Caco-2 (cell line): ENCODE measurements at regions not wholly inside any gene's neighbourhood (a gene's known extent, or its start where the extent isn't known, plus 50 kb on each side); places are given as distances from the start of the nearest gene placed in this dataset.

Experiments
- BruUV-seq: library from RNA; stranded (reverse); fragments of 400-500 nt; replicated peaks from 2 replicates; lab custom pipeline; 2021; lab: Mats Ljungman, UMichigan
- CTCF ChIA-PET: fragments of 300-600 bp; sonication (Branson Sonifier 250); formaldehyde crosslinking; loops from one replicate; lab custom pipeline; 2022; ENCODE audit warnings: antibody characterized with exemption; lab: Charles Lee
- POLR2A ChIA-PET: fragments of 300-600 bp; sonication (Branson Sonifier 250); formaldehyde crosslinking; loops from one replicate; lab custom pipeline; 2022; ENCODE audit warnings: antibody characterized with exemption; lab: Charles Lee
- DNase-seq, 2 experiments: peaks; one replicate each; pipeline versions ENCODE4 v3.0.0 to v3.0.0-alpha.2; 2020 to 2022
- H3K27me3 ChIP-seq: replicated peaks from 2 replicates; pipeline ENCODE4 v1.6.0; 2011; ENCODE audit warnings: low read length; ENCODE audit not compliant: control insufficient read depth, insufficient read depth
- H3K36me3 ChIP-seq: 2 replicates; pipeline ENCODE4 v1.5.1; 2011; ENCODE audit warnings: low read length; ENCODE audit not compliant: control insufficient read depth, insufficient read depth
- H3K4me1 ChIP-seq: fragments of 250-450 bp; sonication (Bioruptor Pico); 2 replicates; pipeline ENCODE4 v1.5.1; 2020; ENCODE audit warnings: mild to moderate bottlenecking
- H3K4me3 ChIP-seq: 2 replicates; pipeline ENCODE4 v1.5.1; 2011; ENCODE audit warnings: low read depth, mild to moderate bottlenecking, control low read depth, low read length
- H3K9me3 ChIP-seq: fragments of 250-450 bp; sonication (Bioruptor Pico); 2 replicates; pipeline ENCODE4 v1.5.1; 2020; ENCODE audit warnings: mild to moderate bottlenecking, moderate library complexity
- H3K27ac Mint-ChIP-seq: one replicate; pipeline ENCODE4 v1.8.0; 2022; ENCODE audit warnings: mixed read lengths; ENCODE audit not compliant: unreplicated experiment
- H3K27me3 Mint-ChIP-seq: one replicate; pipeline ENCODE4 v1.8.0; 2022; ENCODE audit warnings: mixed read lengths; ENCODE audit not compliant: insufficient read depth, unreplicated experiment
- H3K36me3 Mint-ChIP-seq: one replicate; pipeline ENCODE4 v1.8.0; 2022; ENCODE audit warnings: mild to moderate bottlenecking, mixed read lengths; ENCODE audit not compliant: insufficient read depth, unreplicated experiment
- H3K4me1 Mint-ChIP-seq: one replicate; pipeline ENCODE4 v1.8.0; 2022; ENCODE audit warnings: low read depth, mixed read lengths; ENCODE audit not compliant: unreplicated experiment
- H3K4me3 Mint-ChIP-seq: one replicate; pipeline ENCODE4 v1.8.0; 2022; ENCODE audit warnings: mild to moderate bottlenecking, moderate library complexity, mixed read lengths; ENCODE audit not compliant: unreplicated experiment
- H3K9me3 Mint-ChIP-seq: one replicate; pipeline ENCODE4 v1.8.0; 2022; ENCODE audit warnings: mixed read lengths; ENCODE audit not compliant: unreplicated experiment
- CTCF ChIP-seq, 2 experiments: fragments of 200-600 bp in 1 of 2; IDR thresholded peaks; 1 replicate in 1 of 2; 2 replicates in 1 of 2; pipeline versions ENCODE4 v1.5.1 to v1.8.0; 2011 to 2022; ENCODE audit warnings: antibody characterized with exemption in 1 of 2, control low read depth in 1 of 2, inconsistent platforms in 1 of 2, low read depth in 1 of 2, low read length in 1 of 2, mild to moderate bottlenecking in 1 of 2, moderate library complexity in 1 of 2; ENCODE audit not compliant: insufficient read depth in 1 of 2, severe bottlenecking in 1 of 2, unreplicated experiment in 1 of 2
- intact Hi-C: fragments of 100-400 bp; cut with micrococcal nuclease; formaldehyde crosslinking; loops from one replicate; pipeline ENCODE4 v1.10.0; 2022; ENCODE audit not compliant: unreplicated experiment

GRCh38 chr12:69071091-69071370, 138.1 kb upstream of the CPM start:
- no peak for DNase-seq
- BruUV-seq: no TSS peak
- Mint-ChIP-seq H3K36me3 (no peaks in the 10 kb centered on the region), H3K9me3 (no peaks in the 10 kb centered on the region), H3K4me1 (no peaks in the 10 kb centered on the region), H3K27me3 (no peaks in the 10 kb centered on the region), H3K4me3 (no peak overlapping the region), H3K27ac (no peak overlapping the region)
- Histone ChIP-seq H3K4me1 (no peaks in the 10 kb centered on the region), H3K27me3 (no peaks in the 10 kb centered on the region), H3K9me3 (no peaks in the 10 kb centered on the region), H3K36me3 (no peaks in the 10 kb centered on the region), H3K4me3 (no peak overlapping the region)
- POLR2A ChIA-PET: no interaction called here
- intact Hi-C loops: no loop called here
- no peak for TF ChIP-seq CTCF (IDR thresholded peaks at IDR 0.05; ENCODE audit: insufficient read depth in 1 of 2, low read depth in 1 of 2, low read length in 1 of 2, severe bottlenecking in 1 of 2, unreplicated experiment in 1 of 2)
- CTCF ChIA-PET: interaction anchor here (0.5 kb wide), 1 partner anchor 199 kb away, joined by 4 read pairs; no protein-coding TSS in a partner anchor

- Mint-ChIP-seq H3K4me1 (no peaks in the 10 kb centered on the region), H3K36me3 (no peaks in the 10 kb centered on the region), H3K4me3 (no peak overlapping the region), H3K27me3 (no peaks in the 10 kb centered on the region), H3K9me3 (no peaks in the 10 kb centered on the region), H3K27ac (no peak overlapping the region)
- H3K9me3 ChIP-seq: no peaks in the 10 kb centered on the region
- intact Hi-C loops: no loop called here
- no peak for TF ChIP-seq CTCF (IDR thresholded peaks at IDR 0.05; ENCODE audit: insufficient read depth in 1 of 2, low read depth in 1 of 2, low read length in 1 of 2, severe bottlenecking in 1 of 2, unreplicated experiment in 1 of 2)
- no peak overlapping the region for H3K4me3 ChIP-seq
- no peaks in the 10 kb centered on the region for H3K4me1 ChIP-seq
- no peaks in the 10 kb centered on the region for H3K27me3 ChIP-seq
- ChIA-PET CTCF (no interaction called here), POLR2A (no interaction called here)
- H3K36me3 ChIP-seq: no peaks in the 10 kb centered on the region
- DNase-seq: no peak
- no TSS peak for BruUV-seq
These were observed 140.1 kb upstream of the CPM start for GRCh38 chr12:69073035-69073434.

DNA sequence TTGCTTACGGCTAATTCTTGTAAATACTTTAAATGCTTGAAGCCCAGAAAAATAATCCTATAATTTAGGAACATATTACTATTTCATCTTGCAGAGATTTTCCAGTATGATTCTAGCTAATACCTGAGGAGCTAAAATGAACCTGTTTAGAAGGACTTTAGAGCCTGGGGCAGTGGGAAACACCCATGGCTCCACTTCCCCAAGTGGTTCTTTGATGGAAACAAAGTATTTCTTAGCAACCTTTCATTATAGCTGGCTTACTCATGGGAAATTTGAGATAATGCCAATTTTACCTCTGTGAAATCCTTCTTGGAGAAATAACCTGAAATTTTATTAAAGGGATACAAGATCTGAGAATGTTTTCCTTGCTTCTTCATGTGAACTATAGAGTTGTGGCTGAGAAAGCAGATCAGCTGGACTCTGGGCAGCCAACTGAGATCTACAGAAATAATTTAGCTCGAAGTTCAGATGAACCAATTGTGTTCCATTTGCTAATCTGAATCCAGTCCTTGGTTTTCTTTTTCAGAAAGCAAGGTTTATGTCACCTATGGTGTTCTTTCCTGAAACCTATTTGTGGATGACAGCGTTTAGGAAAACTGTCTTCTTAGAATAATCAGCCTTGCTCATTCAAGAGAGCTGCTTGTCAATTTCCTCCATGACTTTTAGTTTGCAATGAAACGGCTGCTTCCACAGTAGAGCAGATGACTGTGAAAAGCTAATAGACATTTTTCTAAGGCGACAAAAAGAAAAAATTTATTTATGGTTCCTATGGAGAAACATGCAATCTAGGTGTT, 141.8 kb upstream of the CPM start:
- POLR2A ChIA-PET: no interaction called here

More for the DNA sequence above, 141.8 kb upstream of the CPM start:
- Mint-ChIP-seq H3K4me1 (no peaks in the 10 kb centered on the region), H3K27ac (no peak overlapping the region), H3K9me3 (no peaks in the 10 kb centered on the region), H3K36me3 (no peaks in the 10 kb centered on the region), H3K4me3 (no peak overlapping the region), H3K27me3 (no peaks in the 10 kb centered on the region)
- TF ChIP-seq CTCF (IDR thresholded peaks at IDR 0.05; ENCODE audit: insufficient read depth in 1 of 2, low read depth in 1 of 2, low read length in 1 of 2, severe bottlenecking in 1 of 2, unreplicated experiment in 1 of 2): no peak
- no peak for DNase-seq
- no peaks in the 10 kb centered on the region for H3K27me3 ChIP-seq
- no peak overlapping the region for H3K4me3 ChIP-seq
- no peaks in the 10 kb centered on the region for H3K36me3 ChIP-seq
- intact Hi-C loops: no loop called here
- no peaks in the 10 kb centered on the region for H3K4me1 ChIP-seq
- no peaks in the 10 kb centered on the region for H3K9me3 ChIP-seq
- CTCF ChIA-PET: interaction anchor here (0.5 kb wide), 1 partner anchor 179 kb away, joined by 3 read pairs; no protein-coding TSS in a partner anchor
- no TSS peak for BruUV-seq
